Gastrocnemius medialis (tissue), 4 donors: ENCODE measurements at regions not wholly inside any gene's neighbourhood (a gene's known extent, or its start where the extent isn't known, plus 50 kb on each side); places are given as distances from the start of the nearest gene placed in this dataset.

Experiments
- ATAC-seq, 2 donors: fragments of 150-250 bp; one replicate each; pipeline ENCODE4 v1.9.1; 2016
- DNase-seq, 2 donors: peaks; one replicate each; pipeline ENCODE4 v3.0.0-alpha.2; 2019
- H3K27ac ChIP-seq, 4 donors: fragments of 200-600 bp; sonication (generic); 1 replicate in 1 of 4; 2 replicates in 3 of 4; pipeline ENCODE4 v1.5.1; 2016 to 2018; ENCODE audit warnings: mild to moderate bottlenecking in 2 of 4, moderate library complexity in 1 of 4
- H3K27me3 ChIP-seq, 3 donors: fragments of 200-600 bp; sonication (generic) in 2 of 3; 1 replicate in 1 of 3; 2 replicates in 2 of 3; pipeline versions ENCODE4 v1.5.1 to v1.6.0; 2016 to 2019; ENCODE audit warnings: mild to moderate bottlenecking in 1 of 3, moderate library complexity in 1 of 3
- H3K36me3 ChIP-seq, 2 donors: fragments of 200-600 bp; sonication (generic) in 1 of 2; one replicate each; pipeline ENCODE4 v1.5.1; 2017 to 2018
- H3K4me1 ChIP-seq, 2 donors: fragments of 200-600 bp; sonication (generic) in 1 of 2; one replicate each; pipeline ENCODE4 v1.5.1; 2016 to 2017; ENCODE audit warnings: mild to moderate bottlenecking in 2 of 2
- H3K4me3 ChIP-seq, 4 donors: fragments of 200-600 bp; sonication (generic) in 3 of 4; 1 replicate in 1 of 4; 2 replicates in 3 of 4; pipeline ENCODE4 v1.5.1; 2016 to 2019; ENCODE audit warnings: mild to moderate bottlenecking in 2 of 4
- H3K9me3 ChIP-seq, 3 donors: fragments of 200-600 bp; sonication (generic) in 2 of 3; 1 replicate in 1 of 3; 2 replicates in 2 of 3; pipeline ENCODE4 v1.5.1; 2016 to 2019
- CTCF ChIP-seq, 5 experiments: fragments of 450-650 bp in 3 of 5; fragments of 200-600 bp in 2 of 5; sonication (generic) in 2 of 5; IDR thresholded peaks in 4 of 5; conservative IDR thresholded peaks in 1 of 5; 1 replicate in 4 of 5; 2 replicates in 1 of 5; pipeline ENCODE4 v1.5.1; 2016 to 2019; ENCODE audit warnings: antibody characterized with exemption in 5 of 5, mild to moderate bottlenecking in 3 of 5, moderate library complexity in 3 of 5
- POLR2A ChIP-seq, 2 donors: fragments of 450-650 bp; IDR thresholded peaks; one replicate each; pipeline ENCODE4 v1.6.1; 2017; ENCODE audit warnings: antibody characterized with exemption in 2 of 2, mild to moderate bottlenecking in 2 of 2, moderate library complexity in 2 of 2
- in situ Hi-C, 4 donors: fragments of 200-750 bp; cut with MboI; loops; one replicate each; pipeline versions ENCODE4 v1.15.0 to v1.8.0; 2017; ENCODE audit warnings: low sequenced_read_pairs in 4 of 4
- intact Hi-C: fragments of 100-400 bp; cut with DNase I; formaldehyde crosslinking; loops from one replicate; pipeline ENCODE4 v1.15.1; 2023; ENCODE audit warnings: low total_unique reads

- Histone ChIP-seq H3K4me1 (no peaks in the 10 kb centered on the region), H3K9me3 (no peaks in the 10 kb centered on the region), H3K4me3 (no peak overlapping the region), H3K27ac (no peak overlapping the region), H3K36me3 (no peaks in the 10 kb centered on the region), H3K27me3 (peaks cover 0 to 5% (median 0%) of the 10 kb centered on the region in 3 donors)
- no peak for DNase-seq
- intact Hi-C loops = no loop called here
- peak in 1 of 2 donors; percentile 18 for ATAC-seq
- in situ Hi-C loops = no loop called here
- TF ChIP-seq CTCF (IDR thresholded peaks at IDR 0.05 in 4 of 5, conservative IDR thresholded peaks at IDR 0.05 in 1 of 5) = no peak
- no peak for TF ChIP-seq POLR2A (IDR thresholded peaks at IDR 0.05)
These were observed 311.6 kb downstream of the CDC5L start for GRCh38 chr6:44699082-44699481.

GRCh38 chr6:44699851-44700250 is 312.3 kb downstream of the CDC5L start:
- TF ChIP-seq CTCF (IDR thresholded peaks at IDR 0.05 in 4 of 5, conservative IDR thresholded peaks at IDR 0.05 in 1 of 5) = no peak
- TF ChIP-seq POLR2A (IDR thresholded peaks at IDR 0.05) = no peak

GRCh38 chr6:44700422-44700821 is 312.9 kb downstream of the CDC5L start:
- in situ Hi-C loops = no loop called here
- Histone ChIP-seq H3K4me1 (no peaks in the 10 kb centered on the region), H3K27me3 (peaks cover 0 to 5% (median 0%) of the 10 kb centered on the region in 3 donors), H3K36me3 (no peaks in the 10 kb centered on the region), H3K27ac (no peak overlapping the region), H3K4me3 (no peak overlapping the region), H3K9me3 (no peaks in the 10 kb centered on the region)
- intact Hi-C loops = no loop called here
- TF ChIP-seq CTCF (IDR thresholded peaks at IDR 0.05 in 4 of 5, conservative IDR thresholded peaks at IDR 0.05 in 1 of 5) = no peak
- TF ChIP-seq POLR2A (IDR thresholded peaks at IDR 0.05) = no peak
- ATAC-seq (no peak), DNase-seq (no peak)

More at GRCh38 chr6:44699851-44700250, 312.3 kb downstream of the CDC5L start:
- Histone ChIP-seq H3K4me1 (no peaks in the 10 kb centered on the region), H3K27me3 (peaks cover 0 to 5% (median 0%) of the 10 kb centered on the region in 3 donors), H3K9me3 (no peaks in the 10 kb centered on the region), H3K4me3 (no peak overlapping the region), H3K27ac (no peak overlapping the region), H3K36me3 (no peaks in the 10 kb centered on the region)
- intact Hi-C loops = no loop called here
- DNase-seq (no peak), ATAC-seq (no peak)
- in situ Hi-C loops = no loop called here

- H3K36me3 ChIP-seq = no peaks in the 10 kb centered on the region
- DNase-seq (no peak), ATAC-seq (no peak)
- peaks cover 0 to 3% (median 0%) of the 10 kb centered on the region in 3 donors for H3K27me3 ChIP-seq
- intact Hi-C loops = no loop called here
- H3K4me3 ChIP-seq = no peak overlapping the region
- TF ChIP-seq CTCF (IDR thresholded peaks at IDR 0.05 in 4 of 5, conservative IDR thresholded peaks at IDR 0.05 in 1 of 5) = no peak
- TF ChIP-seq POLR2A (IDR thresholded peaks at IDR 0.05) = no peak
- in situ Hi-C loops = no loop called here
- no peak overlapping the region for H3K27ac ChIP-seq
- H3K4me1 ChIP-seq = no peaks in the 10 kb centered on the region
- H3K9me3 ChIP-seq = no peaks in the 10 kb centered on the region
These were observed 313.6 kb downstream of the CDC5L start for GRCh38 chr6:44701038-44701636.

GRCh38 chr6:44701637-44702101 is 314.2 kb downstream of the CDC5L start:
- intact Hi-C loops = no loop called here
- ATAC-seq = no peak
- H3K27ac ChIP-seq = no peak overlapping the region
- no peaks in the 10 kb centered on the region for H3K36me3 ChIP-seq
- TF ChIP-seq POLR2A (IDR thresholded peaks at IDR 0.05) = no peak
- no peak for TF ChIP-seq CTCF (IDR thresholded peaks at IDR 0.05 in 4 of 5, conservative IDR thresholded peaks at IDR 0.05 in 1 of 5)
- in situ Hi-C loops = no loop called here
- no peaks in the 10 kb centered on the region for H3K4me1 ChIP-seq
- no peaks in the 10 kb centered on the region for H3K27me3 ChIP-seq
- H3K9me3 ChIP-seq = no peaks in the 10 kb centered on the region
- H3K4me3 ChIP-seq = no peak overlapping the region
- no peak for DNase-seq
